NCI-H2196 treated with DMSO at 0.1 percent for 48 hours (cell line): ENCODE measurements at regions not wholly inside any gene's neighbourhood (a gene's known extent, or its start where the extent isn't known, plus 50 kb on each side); places are given as distances from the start of the nearest gene placed in this dataset.

ENCODE experiments used
- DNase-seq: peaks from one replicate; lab custom pipeline; 2025; ENCODE audit not compliant: unreplicated experiment; lab: John Stamatoyannopoulos, UW

GRCh38 chr5:133801955-133802751 lies 166.3 kb downstream of the C5orf15 start:
- DNase-seq = peak; percentile 14

- DNase-seq = no peak
Observed at GRCh38 chr5:133801431-133801830, 167.0 kb downstream of the C5orf15 start.

GRCh38 chr5:133799571-133800237 lies 168.7 kb downstream of the C5orf15 start:
- DNase-seq = no peak

- no peak for DNase-seq
Observed at GRCh38 chr5:133797167-133797566, 171.3 kb downstream of the C5orf15 start.

GRCh38 chr5:133796186-133796585 lies 172.2 kb downstream of the C5orf15 start:
- no peak for DNase-seq

- DNase-seq = no peak
Observed at GRCh38 chr5:133794771-133795415, 173.5 kb downstream of the C5orf15 start.

GRCh38 chr5:133793756-133794465 lies 174.5 kb downstream of the C5orf15 start:
- DNase-seq = no peak

- no peak for DNase-seq
Observed at GRCh38 chr5:133792655-133793054, 175.8 kb downstream of the C5orf15 start.

- no peak for DNase-seq
Observed at GRCh38 chr5:133792024-133792423, 176.4 kb downstream of the C5orf15 start.

GRCh38 chr5:133790898-133791297 lies 177.5 kb downstream of the C5orf15 start:
- no peak for DNase-seq

GRCh38 chr5:133789428-133789827 lies 177.1 kb upstream of the FSTL4 start:
- no peak for DNase-seq

GRCh38 chr5:133788121-133788520 lies 175.8 kb upstream of the FSTL4 start:
- no peak for DNase-seq

- no peak for DNase-seq
Observed at GRCh38 chr5:133786420-133786819, 174.1 kb upstream of the FSTL4 start.

- DNase-seq = no peak
Observed at GRCh38 chr5:133785182-133785581, 172.8 kb upstream of the FSTL4 start.

GRCh38 chr5:133783481-133783880 lies 171.1 kb upstream of the FSTL4 start:
- DNase-seq = no peak

- no peak for DNase-seq
Observed at GRCh38 chr5:133782736-133783135, 170.4 kb upstream of the FSTL4 start.

GRCh38 chr5:133781436-133782225 lies 169.3 kb upstream of the FSTL4 start:
- no peak for DNase-seq

- DNase-seq = no peak
Observed at GRCh38 chr5:133780619-133781280, 168.4 kb upstream of the FSTL4 start.

- DNase-seq = no peak
Observed at GRCh38 chr5:133779828-133780475, 167.6 kb upstream of the FSTL4 start.

GRCh38 chr5:133778636-133779035 lies 166.3 kb upstream of the FSTL4 start:
- no peak for DNase-seq
